Activated CD4-positive, alpha-beta T cell treated with anti-CD3 and anti-CD28 coated beads, Interleukin-10, Interleukin-2, amounts not matched to agents 100 ng/mL and 50 ng/mL, durations not matched to agents 16 hours and 8 hours (primary cell): ENCODE measurements at regions not wholly inside any gene's neighbourhood (a gene's known extent, or its start where the extent isn't known, plus 50 kb on each side); places are given as distances from the start of the nearest gene placed in this dataset.
A peak's percentile ranks its signal among the peaks of the same experiment; 100 is the strongest.
"Not testable (repeated sequence)": the region's sequence is repeated elsewhere in the genome, so short reads cannot be mapped to it uniquely, and the experiment has no call there.

Source experiments
- DNase-seq: peaks from one replicate; pipeline ENCODE4 v3.0.0-alpha.2; 2020

- no peak for DNase-seq
Observed at GRCh38 chr2:47728551-47728950, 54.4 kb upstream of the MSH6 start.

- DNase-seq = no peak
Observed at GRCh38 chr2:47727956-47728355, 55.0 kb upstream of the MSH6 start.

- not testable (repeated sequence) for DNase-seq
Observed at GRCh38 chr2:47726978-47727377, 56.0 kb upstream of the MSH6 start.

- DNase-seq = no peak
Observed at GRCh38 chr2:47725808-47726207, 57.1 kb upstream of the MSH6 start.

- DNase-seq = no peak
Observed at GRCh38 chr2:47724221-47724981, 58.5 kb upstream of the MSH6 start.

GRCh38 chr2:47721296-47721695 lies 61.6 kb upstream of the MSH6 start:
- DNase-seq = no peak

GRCh38 chr2:47720559-47720958 lies 62.4 kb upstream of the MSH6 start:
- DNase-seq = no peak

- peak; percentile 5 for DNase-seq
Observed at GRCh38 chr2:47720036-47720435, 62.9 kb upstream of the MSH6 start.

GRCh38 chr2:47719099-47719498 lies 63.8 kb upstream of the MSH6 start:
- DNase-seq = peak; percentile 39

GRCh38 chr2:47716307-47716706 lies 66.6 kb upstream of the MSH6 start:
- DNase-seq = not testable (repeated sequence)

- DNase-seq = no peak
Observed at GRCh38 chr2:47715552-47715951, 67.4 kb upstream of the MSH6 start.

- DNase-seq = no peak
Observed at GRCh38 chr2:47708801-47709499, 74.0 kb upstream of the MSH6 start.

GRCh38 chr2:47704287-47704686 lies 78.7 kb upstream of the MSH6 start:
- DNase-seq = no peak

- DNase-seq = no peak
Observed at GRCh38 chr2:47699533-47700215, 83.3 kb upstream of the MSH6 start.

- DNase-seq = not testable (repeated sequence)
Observed at GRCh38 chr2:47698436-47698972, 84.4 kb upstream of the MSH6 start.

GRCh38 chr2:47697681-47698435 lies 85.1 kb upstream of the MSH6 start:
- DNase-seq = not testable (repeated sequence)

- DNase-seq = no peak
Observed at GRCh38 chr2:47697000-47697601, 85.8 kb upstream of the MSH6 start.

GRCh38 chr2:47696478-47696831 lies 86.5 kb upstream of the MSH6 start:
- DNase-seq = no peak

- DNase-seq = no peak
Observed at GRCh38 chr2:47695800-47696477, 87.0 kb upstream of the MSH6 start.

GRCh38 chr2:47694451-47694850 lies 88.5 kb upstream of the MSH6 start:
- not testable (repeated sequence) for DNase-seq

GRCh38 chr2:47690706-47691325 lies 92.1 kb upstream of the MSH6 start:
- DNase-seq = not testable (repeated sequence)
